ENCODE measurements at regions not wholly inside any gene's neighbourhood (a gene's known extent, or its start where the extent isn't known, plus 50 kb on each side); places are given as distances from the start of the nearest gene placed in this dataset.

- Mint-ChIP-seq H3K4me1 (no peaks in the 10 kb centered on the region), H3K4me3 (no peak overlapping the region), H3K9me3 (no peaks in the 10 kb centered on the region), H3K27ac (no peak overlapping the region), H3K27me3 (ENCODE audit: insufficient read depth, low read depth, poor library complexity) (no peaks in the 10 kb centered on the region), H3K36me3 (ENCODE audit: low read depth) (no peaks in the 10 kb centered on the region)
- H3K9me2 ChIP-seq (ENCODE audit: insufficient read depth), result no peaks in the 10 kb centered on the region
- H3K4me3 ChIP-seq, result no peak overlapping the region
- H4K20me1 ChIP-seq (replicated peaks; ENCODE audit: insufficient read depth), result no peaks in the 10 kb centered on the region
- no peaks in the 10 kb centered on the region for H3K4me1 ChIP-seq (ENCODE audit: insufficient read depth)
- no peak overlapping the region for H3K4me2 ChIP-seq
- no peak for TF ChIP-seq STAT1 (IDR thresholded peaks at IDR 0.05; ENCODE audit: unreplicated experiment)
- TF ChIP-seq EZH2phosphoT487 (IDR thresholded peaks at IDR 0.05; ENCODE audit: unreplicated experiment), result no peak
- TF ChIP-seq REST (IDR thresholded peaks at IDR 0.05; ENCODE audit: unreplicated experiment), result no peak
- TF ChIP-seq POLR2AphosphoS5 (IDR thresholded peaks at IDR 0.05; ENCODE audit: low read depth), result no peak
- TF ChIP-seq CREB1 (CRISPR knock-in tag; IDR thresholded peaks at IDR 0.05; ENCODE audit: low read depth), result no peak
- TF ChIP-seq ETS1 (IDR thresholded peaks at IDR 0.05), result no peak
- TF ChIP-seq ZNF114 (CRISPR knock-in tag; IDR thresholded peaks at IDR 0.05), result no peak
- TF ChIP-seq ZNF331 (CRISPR knock-in tag; IDR thresholded peaks at IDR 0.05; ENCODE audit: low read depth), result no peak
- TF ChIP-seq ZNF462 (CRISPR knock-in tag; IDR thresholded peaks at IDR 0.05), result no peak
- H3F3A ChIP-seq (replicated peaks; ENCODE audit: low read depth), result no peaks in the 10 kb centered on the region
- H3K36me3 ChIP-seq (ENCODE audit: insufficient read depth), result no peaks in the 10 kb centered on the region
- H2AFZ ChIP-seq, result no peak overlapping the region
- H3K79me2 ChIP-seq (replicated peaks; ENCODE audit: insufficient read depth), result no peaks in the 10 kb centered on the region
- no peak for ATAC-seq
- no peaks in the 10 kb centered on the region for H3K27me3 ChIP-seq (ENCODE audit: insufficient read depth)
- no peak for DNase-seq (ENCODE audit: low spot score)
- H3K27ac ChIP-seq (ENCODE audit: low read depth), result no peak overlapping the region
Measured at GRCh38 chr18:45274026-45274425, 341.2 kb upstream of the SLC14A2 start.
